HepG2 (cell line): ENCODE measurements at regions not wholly inside any gene's neighbourhood (a gene's known extent, or its start where the extent isn't known, plus 50 kb on each side); places are given as distances from the start of the nearest gene placed in this dataset.

Experiments used
- CBFB ChIP-seq: sonication (generic); formaldehyde crosslinking; IDR thresholded peaks from 2 replicates; pipeline ENCODE4 v1.4.0; 2020; ENCODE audit warnings: missing genetic modification reagents
- CHD4 ChIP-seq: fragments of 200-600 bp; sonication (generic); IDR thresholded peaks from 2 replicates; pipeline ENCODE4 v1.7.0; 2017; ENCODE audit warnings: mild to moderate bottlenecking, low read length, borderline replicate concordance
- FOSL2 ChIP-seq: sonication (generic); formaldehyde crosslinking; IDR thresholded peaks from 2 replicates; pipeline ENCODE4 v1.4.0; 2020; ENCODE audit warnings: missing genetic modification reagents
- FOXC1 ChIP-seq: sonication (generic); formaldehyde crosslinking; IDR thresholded peaks from 2 replicates; pipeline ENCODE4 v1.8.0; 2022; ENCODE audit warnings: mild to moderate bottlenecking, missing genetic modification reagents, borderline replicate concordance
- MAX ChIP-seq: IDR thresholded peaks from 2 replicates; pipeline ENCODE4 v1.6.1; 2012; ENCODE audit warnings: inconsistent platforms
- NR2F6 ChIP-seq, 2 experiments: IDR thresholded peaks; 2 replicates each; pipeline ENCODE4 v1.6.1; 2016; ENCODE audit warnings: antibody characterized with exemption in 1 of 2, mild to moderate bottlenecking in 1 of 2
- POLR2AphosphoS2 ChIP-seq: IDR thresholded peaks from 2 replicates; pipeline ENCODE4 v1.6.1; 2011; ENCODE audit warnings: low read depth, low read length, improper control_type of control experiment
- SP4 ChIP-seq: sonication (generic); formaldehyde crosslinking; IDR thresholded peaks from 2 replicates; pipeline ENCODE4 v1.8.1; 2023; ENCODE audit warnings: mild to moderate bottlenecking, missing genetic modification reagents
- TRIM24 ChIP-seq: sonication (generic); formaldehyde crosslinking; IDR thresholded peaks from 2 replicates; pipeline ENCODE4 v1.8.0; 2022; ENCODE audit warnings: mild to moderate bottlenecking, missing genetic modification reagents
- ZKSCAN1 ChIP-seq: fragments of 150-350 bp; IDR thresholded peaks from 2 replicates; pipeline ENCODE4 v1.6.1; 2014; ENCODE audit warnings: low read length
- ZMAT5 ChIP-seq: sonication (generic); formaldehyde crosslinking; IDR thresholded peaks from 2 replicates; pipeline ENCODE4 v1.5.0; 2020; ENCODE audit warnings: mild to moderate bottlenecking, low read depth, missing genetic modification reagents, borderline replicate concordance
- ZNF20 ChIP-seq: sonication (generic); formaldehyde crosslinking; IDR thresholded peaks from 2 replicates; pipeline ENCODE4 v1.4.0; 2020; ENCODE audit warnings: mild to moderate bottlenecking, moderate library complexity, missing genetic modification reagents
- ZNF792 ChIP-seq: IDR thresholded peaks from 2 replicates; pipeline ENCODE4 v1.6.1; 2016
- TF ChIP-seq, protein P1 (sequence below): sonication (generic); formaldehyde crosslinking; IDR thresholded peaks from 2 replicates; pipeline ENCODE4 v1.5.0; 2020; ENCODE audit warnings: mild to moderate bottlenecking, missing genetic modification reagents, moderate library complexity

- TF ChIP-seq ZNF20 (CRISPR knock-in tag) (no peak), FOXC1 (no peak), CBFB (CRISPR knock-in tag) (no peak), CHD4 (no peak), ZMAT5 (CRISPR knock-in tag) (no peak), SP4 (CRISPR knock-in tag) (no peak), POLR2AphosphoS2 (no peak), MAX (no peak), ZNF792 (CRISPR knock-in tag) (no peak), TRIM24 (CRISPR knock-in tag) (no peak), NR2F6 (IDR thresholded peaks at IDR 0.05) (no peak), NR2F6 (CRISPR knock-in tag; IDR thresholded peaks at IDR 0.05) (no peak), FOSL2 (CRISPR knock-in tag) (no peak), ZKSCAN1 (no peak)
- TF ChIP-seq, protein P1, sequence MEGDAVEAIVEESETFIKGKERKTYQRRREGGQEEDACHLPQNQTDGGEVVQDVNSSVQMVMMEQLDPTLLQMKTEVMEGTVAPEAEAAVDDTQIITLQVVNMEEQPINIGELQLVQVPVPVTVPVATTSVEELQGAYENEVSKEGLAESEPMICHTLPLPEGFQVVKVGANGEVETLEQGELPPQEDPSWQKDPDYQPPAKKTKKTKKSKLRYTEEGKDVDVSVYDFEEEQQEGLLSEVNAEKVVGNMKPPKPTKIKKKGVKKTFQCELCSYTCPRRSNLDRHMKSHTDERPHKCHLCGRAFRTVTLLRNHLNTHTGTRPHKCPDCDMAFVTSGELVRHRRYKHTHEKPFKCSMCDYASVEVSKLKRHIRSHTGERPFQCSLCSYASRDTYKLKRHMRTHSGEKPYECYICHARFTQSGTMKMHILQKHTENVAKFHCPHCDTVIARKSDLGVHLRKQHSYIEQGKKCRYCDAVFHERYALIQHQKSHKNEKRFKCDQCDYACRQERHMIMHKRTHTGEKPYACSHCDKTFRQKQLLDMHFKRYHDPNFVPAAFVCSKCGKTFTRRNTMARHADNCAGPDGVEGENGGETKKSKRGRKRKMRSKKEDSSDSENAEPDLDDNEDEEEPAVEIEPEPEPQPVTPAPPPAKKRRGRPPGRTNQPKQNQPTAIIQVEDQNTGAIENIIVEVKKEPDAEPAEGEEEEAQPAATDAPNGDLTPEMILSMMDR, result no peak
Observed at GRCh38 chr14:26791117-26791806, 193.4 kb upstream of the NOVA1 start.
